Neural progenitor cell (in vitro differentiated cells): ENCODE measurements at regions not wholly inside any gene's neighbourhood (a gene's known extent, or its start where the extent isn't known, plus 50 kb on each side); places are given as distances from the start of the nearest gene placed in this dataset.
A peak's percentile ranks its signal among the peaks of the same experiment; 100 is the strongest.

Experiments used
- DNase-seq: peaks from one replicate; pipeline ENCODE4 v3.0.0-alpha.2; 2016; ENCODE audit warnings: low spot score
- H2AFZ ChIP-seq: fragments of 200-600 bp; sonication (generic); replicated peaks from 2 replicates; pipeline ENCODE4 v1.6.1; 2016; ENCODE audit warnings: antibody characterized with exemption
- H3F3A ChIP-seq: fragments of 200-600 bp; sonication (generic); 2 replicates; pipeline ENCODE4 v1.6.1; 2016; ENCODE audit warnings: antibody characterized with exemption, low read depth
- H3K27ac ChIP-seq: fragments of 200-600 bp; sonication (generic); 2 replicates; pipeline ENCODE4 v1.5.1; 2016; ENCODE audit warnings: mild to moderate bottlenecking
- H3K27me3 ChIP-seq: fragments of 200-600 bp; sonication (generic); 2 replicates; pipeline ENCODE4 v1.6.1; 2016; ENCODE audit warnings: mild to moderate bottlenecking, moderate library complexity
- H3K36me3 ChIP-seq: fragments of 200-600 bp; sonication (generic); 2 replicates; pipeline ENCODE4 v1.5.1; 2016
- H3K4me1 ChIP-seq: fragments of 200-600 bp; sonication (generic); 2 replicates; pipeline ENCODE4 v1.6.1; 2016; ENCODE audit warnings: mixed run types
- H3K4me2 ChIP-seq: fragments of 200-600 bp; sonication (generic); 2 replicates; pipeline ENCODE4 v1.6.1; 2016
- H3K4me3 ChIP-seq: fragments of 200-600 bp; sonication (generic); 2 replicates; pipeline ENCODE4 v1.5.1; 2016
- H3K79me2 ChIP-seq: fragments of 200-600 bp; sonication (generic); 2 replicates; pipeline ENCODE4 v1.6.1; 2016; ENCODE audit warnings: low read depth
- H3K9ac ChIP-seq: fragments of 200-600 bp; sonication (generic); 2 replicates; pipeline ENCODE4 v1.6.1; 2016
- H3K9me3 ChIP-seq: fragments of 200-600 bp; sonication (generic); 2 replicates; pipeline ENCODE4 v1.5.1; 2016; ENCODE audit warnings: low read depth
- H4K20me1 ChIP-seq: fragments of 200-600 bp; sonication (generic); 2 replicates; pipeline ENCODE4 v1.6.1; 2016; ENCODE audit warnings: low read depth
- H3K27ac Mint-ChIP-seq: 3 replicates; pipeline ENCODE4 v1.8.0; 2021; ENCODE audit warnings: mixed read lengths
- H3K27me3 Mint-ChIP-seq: 2 replicates; pipeline ENCODE4 v1.8.0; 2022; ENCODE audit warnings: low read depth, mild to moderate bottlenecking, inconsistent platforms, moderate library complexity, mixed read lengths; ENCODE audit not compliant: insufficient read depth
- H3K36me3 Mint-ChIP-seq: 3 replicates; pipeline ENCODE4 v1.8.0; 2021; ENCODE audit warnings: mixed read lengths
- H3K4me1 Mint-ChIP-seq: 3 replicates; pipeline ENCODE4 v1.8.0; 2021; ENCODE audit warnings: mixed read lengths
- H3K4me3 Mint-ChIP-seq: 3 replicates; pipeline ENCODE4 v1.8.0; 2021; ENCODE audit warnings: mild to moderate bottlenecking, moderate library complexity, mixed read lengths
- H3K9me3 Mint-ChIP-seq: 3 replicates; pipeline ENCODE4 v1.8.0; 2020; ENCODE audit warnings: mixed read lengths
- CTCF ChIP-seq: fragments of 200-600 bp; sonication (generic); IDR thresholded peaks from 2 replicates; pipeline ENCODE4 v1.5.1; 2017; ENCODE audit warnings: antibody characterized with exemption, mild to moderate bottlenecking
- EZH2 ChIP-seq: fragments of 200-600 bp; sonication (generic); IDR thresholded peaks from 2 replicates; pipeline ENCODE4 v1.6.1; 2017; ENCODE audit warnings: antibody characterized with exemption, mild to moderate bottlenecking, moderate library complexity
- EZH2phosphoT487 ChIP-seq: fragments of 200-600 bp; sonication (generic); IDR thresholded peaks from 2 replicates; pipeline ENCODE4 v1.6.1; 2017; ENCODE audit warnings: antibody characterized with exemption

GRCh38 chr10:78551184-78552005 lies 517.4 kb upstream of the ZMIZ1 start:
- Histone ChIP-seq H4K20me1 (no peaks in the 10 kb centered on the region), H3K9me3 (no peaks in the 10 kb centered on the region), H3K79me2 (no peaks in the 10 kb centered on the region), H3K4me2 (peak overlapping the region; percentile 39), H3K36me3 (no peaks in the 10 kb centered on the region), H3K27me3 (no peaks in the 10 kb centered on the region), H2AFZ (peak overlapping the region; percentile 12), H3K4me3 (no peak overlapping the region), H3K9ac (no peak overlapping the region), H3K27ac (peak overlapping the region; percentile 57), H3K4me1 (peaks cover 35% of the 10 kb centered on the region), H3F3A (peaks cover 18% of the 10 kb centered on the region)
- peaks cover 8% of the 10 kb centered on the region for H3K27me3 Mint-ChIP-seq
- peak overlapping the region; percentile 75 for H3K4me3 Mint-ChIP-seq
- DNase-seq: peak; percentile 67
- H3K4me1 Mint-ChIP-seq: peaks cover 67% of the 10 kb centered on the region
- no peaks in the 10 kb centered on the region for H3K36me3 Mint-ChIP-seq
- no peak for TF ChIP-seq CTCF
- H3K9me3 Mint-ChIP-seq: no peaks in the 10 kb centered on the region
- H3K27ac Mint-ChIP-seq: peak overlapping the region; percentile 99

GRCh38 chr10:78552261-78552811 lies 516.4 kb upstream of the ZMIZ1 start:
- H3K36me3 Mint-ChIP-seq: peaks cover 2% of the 10 kb centered on the region
- H3K4me2 ChIP-seq: peak overlapping the region; percentile 39
- H3K27me3 ChIP-seq: no peaks in the 10 kb centered on the region
- peak overlapping the region; percentile 68 for H2AFZ ChIP-seq
- H3K4me1 ChIP-seq: peaks cover 35% of the 10 kb centered on the region
- no peaks in the 10 kb centered on the region for H4K20me1 ChIP-seq
- peak overlapping the region; percentile 36 for H3K4me3 Mint-ChIP-seq
- H3F3A ChIP-seq: peaks cover 18% of the 10 kb centered on the region
- no peak overlapping the region for H3K27ac ChIP-seq
- H3K4me1 Mint-ChIP-seq: peaks cover 62% of the 10 kb centered on the region
- peak overlapping the region; percentile 99 for H3K27ac Mint-ChIP-seq
- no peaks in the 10 kb centered on the region for H3K9me3 ChIP-seq
- no peaks in the 10 kb centered on the region for H3K79me2 ChIP-seq
- no peaks in the 10 kb centered on the region for H3K9me3 Mint-ChIP-seq
- H3K27me3 Mint-ChIP-seq: peaks cover 8% of the 10 kb centered on the region
- H3K36me3 ChIP-seq: no peaks in the 10 kb centered on the region
- no peak overlapping the region for H3K4me3 ChIP-seq
- no peak for TF ChIP-seq EZH2phosphoT487
- no peak for TF ChIP-seq EZH2
- no peak for TF ChIP-seq CTCF
- H3K9ac ChIP-seq: no peak overlapping the region
- DNase-seq: no peak

- no peaks in the 10 kb centered on the region for H3K27me3 ChIP-seq
- H3K4me2 ChIP-seq: no peak overlapping the region
- no peaks in the 10 kb centered on the region for H3K36me3 ChIP-seq
- no peaks in the 10 kb centered on the region for H3K9me3 ChIP-seq
- Mint-ChIP-seq H3K9me3 (no peaks in the 10 kb centered on the region), H3K4me1 (peaks cover 58% of the 10 kb centered on the region), H3K4me3 (no peak overlapping the region), H3K36me3 (peaks cover 2% of the 10 kb centered on the region), H3K27me3 (peaks cover 8% of the 10 kb centered on the region), H3K27ac (no peak overlapping the region)
- H3K27ac ChIP-seq: no peak overlapping the region
- peaks cover 19% of the 10 kb centered on the region for H3F3A ChIP-seq
- no peak overlapping the region for H2AFZ ChIP-seq
- no peaks in the 10 kb centered on the region for H3K79me2 ChIP-seq
- H3K9ac ChIP-seq: no peak overlapping the region
- H3K4me1 ChIP-seq: peaks cover 36% of the 10 kb centered on the region
- no peak for TF ChIP-seq EZH2phosphoT487
- no peak for TF ChIP-seq CTCF
- TF ChIP-seq EZH2: no peak
- H3K4me3 ChIP-seq: no peak overlapping the region
- H4K20me1 ChIP-seq: no peaks in the 10 kb centered on the region
- DNase-seq: no peak
Observed at GRCh38 chr10:78553792-78554191, 515.0 kb upstream of the ZMIZ1 start.
